Stomach (tissue), 8 donors: ENCODE measurements at regions not wholly inside any gene's neighbourhood (a gene's known extent, or its start where the extent isn't known, plus 50 kb on each side); places are given as distances from the start of the nearest gene placed in this dataset.

ENCODE experiments used
- DNase-seq, 2 donors: peaks; one replicate each; pipeline versions ENCODE4 v3.0.0 to v3.0.0-alpha.2; 2013 to 2019
- H3K27ac ChIP-seq, 5 donors: fragments of 200-600 bp in 4 of 5; sonication (generic) in 4 of 5; one replicate each; pipeline ENCODE4 v1.5.1; 2013 to 2019; ENCODE audit warnings: mild to moderate bottlenecking in 1 of 5, moderate library complexity in 1 of 5
- H3K27me3 ChIP-seq, 3 donors: fragments of 200-600 bp; sonication (generic); one replicate each; pipeline ENCODE4 v1.5.1; 2017 to 2019; ENCODE audit warnings: mixed run types in 1 of 3
- H3K36me3 ChIP-seq, 4 donors: fragments of 200-600 bp; sonication (generic); 1 replicate in 3 of 4; 2 replicates in 1 of 4; pipeline ENCODE4 v1.5.1; 2016 to 2019
- H3K4me1 ChIP-seq, 4 donors: fragments of 200-600 bp; sonication (generic); one replicate each; pipeline ENCODE4 v1.5.1; 2016 to 2019
- H3K4me3 ChIP-seq, 4 donors: fragments of 200-600 bp; sonication (generic) in 3 of 4; one replicate each; pipeline ENCODE4 v1.5.1; 2016 to 2019; ENCODE audit warnings: mild to moderate bottlenecking in 1 of 4
- H3K9me3 ChIP-seq, 4 donors: fragments of 200-600 bp; sonication (generic); one replicate each; pipeline ENCODE4 v1.5.1; 2016 to 2019
- EP300 ChIP-seq: sonication (generic); formaldehyde crosslinking; IDR thresholded peaks from one replicate; pipeline ENCODE4 v1.6.1; 2017; ENCODE audit warnings: antibody characterized with exemption
- POLR2A ChIP-seq, 4 donors: fragments of 450-650 bp; IDR thresholded peaks; one replicate each; pipeline ENCODE4 v1.6.1; 2016; ENCODE audit warnings: antibody characterized with exemption in 4 of 4, control low read depth in 2 of 4, mild to moderate bottlenecking in 1 of 4, moderate library complexity in 1 of 4
- POLR2AphosphoS5 ChIP-seq, 3 donors: sonication (generic); formaldehyde crosslinking; IDR thresholded peaks; one replicate each; pipeline ENCODE4 v1.6.1; 2016; ENCODE audit warnings: antibody characterized with exemption in 3 of 3
- WGBS, 5 donors: extraction: QIAGEN DNeasy Blood & Tissue Kit in 3 of 5; methylation state at CpG; one replicate each; pipeline versions ENCODE4 v1.1.5 to v1.1.7; 2013 to 2018; 5-methylcytosine and 5-hydroxymethylcytosine counted together
- intact Hi-C: fragments of 100-400 bp; cut with DNase I; formaldehyde crosslinking; loops from one replicate; pipeline ENCODE4 v1.15.1; 2023; ENCODE audit warnings: low total_unique reads
- TF ChIP-seq, protein P1 (sequence below), 7 experiments: fragments of 450-650 bp in 4 of 7; fragments of 200-600 bp in 3 of 7; sonication (generic) in 3 of 7; IDR thresholded peaks; one replicate each; pipeline ENCODE4 v1.5.1; 2016 to 2019; ENCODE audit warnings: antibody characterized with exemption in 7 of 7, control low read depth in 2 of 7, mild to moderate bottlenecking in 1 of 7
- donor health status: healthy with polysubstance abuse.
- donor health status: Bipolar disorder and iron deficiency.
- donor health status: healthy.

DNA sequence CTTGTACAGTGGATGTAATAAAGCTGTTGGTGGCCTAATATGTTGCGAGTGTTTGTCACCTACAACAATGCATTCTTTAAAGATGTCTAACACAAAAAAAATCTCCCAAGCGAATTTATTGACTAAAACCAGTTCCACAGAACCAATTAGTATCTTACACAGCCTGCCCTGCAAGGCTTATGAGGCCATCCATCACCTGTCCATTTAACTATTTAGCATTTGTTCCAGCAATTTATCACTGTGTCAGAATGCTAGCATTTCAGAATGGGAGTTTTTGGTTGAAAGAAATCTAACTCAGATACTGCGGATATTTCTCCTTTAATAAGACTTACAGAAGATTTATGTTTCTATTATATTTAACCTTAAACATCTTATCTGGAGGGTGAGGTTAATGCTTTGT, 831.1 kb upstream of the PRMT6 start:
- no peak for TF ChIP-seq POLR2A (IDR thresholded peaks at IDR 0.05)
- TF ChIP-seq, protein P1, sequence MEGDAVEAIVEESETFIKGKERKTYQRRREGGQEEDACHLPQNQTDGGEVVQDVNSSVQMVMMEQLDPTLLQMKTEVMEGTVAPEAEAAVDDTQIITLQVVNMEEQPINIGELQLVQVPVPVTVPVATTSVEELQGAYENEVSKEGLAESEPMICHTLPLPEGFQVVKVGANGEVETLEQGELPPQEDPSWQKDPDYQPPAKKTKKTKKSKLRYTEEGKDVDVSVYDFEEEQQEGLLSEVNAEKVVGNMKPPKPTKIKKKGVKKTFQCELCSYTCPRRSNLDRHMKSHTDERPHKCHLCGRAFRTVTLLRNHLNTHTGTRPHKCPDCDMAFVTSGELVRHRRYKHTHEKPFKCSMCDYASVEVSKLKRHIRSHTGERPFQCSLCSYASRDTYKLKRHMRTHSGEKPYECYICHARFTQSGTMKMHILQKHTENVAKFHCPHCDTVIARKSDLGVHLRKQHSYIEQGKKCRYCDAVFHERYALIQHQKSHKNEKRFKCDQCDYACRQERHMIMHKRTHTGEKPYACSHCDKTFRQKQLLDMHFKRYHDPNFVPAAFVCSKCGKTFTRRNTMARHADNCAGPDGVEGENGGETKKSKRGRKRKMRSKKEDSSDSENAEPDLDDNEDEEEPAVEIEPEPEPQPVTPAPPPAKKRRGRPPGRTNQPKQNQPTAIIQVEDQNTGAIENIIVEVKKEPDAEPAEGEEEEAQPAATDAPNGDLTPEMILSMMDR (IDR thresholded peaks at IDR 0.05) = no peak
- no peak for TF ChIP-seq POLR2AphosphoS5 (IDR thresholded peaks at IDR 0.05)
- TF ChIP-seq EP300 = no peak
- WGBS, 5 donors = 51 to 64% (median 52%) methylated on average over 3 of the region's 3 CpGs
- H3K4me3 ChIP-seq = no peak overlapping the region
- H3K9me3 ChIP-seq = peaks cover 0 to 11% (median 0%) of the 10 kb centered on the region in 4 donors
- no peak overlapping the region for H3K27ac ChIP-seq
- intact Hi-C loops = no loop called here
- DNase-seq = no peak
- H3K36me3 ChIP-seq = no peaks in the 10 kb centered on the region
- H3K4me1 ChIP-seq = no peaks in the 10 kb centered on the region
- H3K27me3 ChIP-seq = no peaks in the 10 kb centered on the region

DNA sequence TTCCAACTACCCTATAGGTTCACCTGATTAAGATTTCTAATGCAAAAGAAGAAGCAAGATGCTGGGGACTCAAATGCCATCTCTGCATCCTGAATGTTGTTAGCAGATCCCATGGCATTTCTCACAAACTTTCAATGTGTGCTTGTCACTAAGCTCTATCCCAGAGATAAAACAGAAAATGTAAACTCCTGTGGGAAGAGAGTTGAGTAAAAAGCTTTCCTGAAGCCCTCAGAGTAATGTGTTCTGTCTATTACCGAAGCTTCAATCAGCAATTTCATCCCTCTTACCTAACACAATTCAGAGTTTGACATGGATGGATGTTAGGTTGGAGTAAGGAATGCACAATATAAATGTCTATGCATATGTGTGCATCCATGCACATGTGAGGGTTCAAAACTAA, 829.9 kb upstream of the PRMT6 start:
- Histone ChIP-seq H3K27ac (no peak overlapping the region), H3K9me3 (peaks cover 0 to 11% (median 0%) of the 10 kb centered on the region in 4 donors), H3K36me3 (no peaks in the 10 kb centered on the region), H3K4me3 (no peak overlapping the region), H3K27me3 (no peaks in the 10 kb centered on the region), H3K4me1 (no peaks in the 10 kb centered on the region)
- intact Hi-C loops = no loop called here
- DNase-seq = no peak
- TF ChIP-seq EP300 (no peak), POLR2A (IDR thresholded peaks at IDR 0.05) (no peak), POLR2AphosphoS5 (IDR thresholded peaks at IDR 0.05) (no peak)
- TF ChIP-seq, protein P1 (IDR thresholded peaks at IDR 0.05) = no peak
- WGBS, 5 donors = 26 to 56% (median 36%) methylated on average over 1 of the region's 1 CpG

DNA sequence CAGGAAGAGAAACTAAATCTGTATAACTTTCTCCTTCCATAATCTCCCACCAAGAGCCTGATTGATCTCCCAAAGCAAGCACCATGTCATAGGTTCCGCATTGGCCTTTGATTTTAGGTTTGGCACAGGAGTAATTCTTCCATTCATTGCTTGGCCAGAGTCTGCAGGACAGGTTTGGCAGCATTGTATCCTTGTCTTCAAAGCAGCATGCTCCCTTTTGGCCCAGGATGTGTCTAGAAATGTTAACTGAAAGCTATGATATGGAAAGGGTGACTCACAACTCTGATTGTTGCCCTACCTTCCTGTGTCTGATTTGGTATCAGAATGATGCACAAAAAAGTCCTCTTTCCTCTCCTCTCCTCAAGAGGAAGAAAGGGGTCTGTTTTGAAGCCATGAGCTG, 824.3 kb upstream of the PRMT6 start:
- no peak for TF ChIP-seq POLR2AphosphoS5 (IDR thresholded peaks at IDR 0.05)
- TF ChIP-seq, protein P1 (IDR thresholded peaks at IDR 0.05) = no peak
- TF ChIP-seq POLR2A (IDR thresholded peaks at IDR 0.05) = no peak
- no peak for TF ChIP-seq EP300
- no peak overlapping the region for H3K4me3 ChIP-seq
- H3K27ac ChIP-seq = no peak overlapping the region
- DNase-seq = no peak
- H3K9me3 ChIP-seq = peaks cover 0 to 6% (median 0%) of the 10 kb centered on the region in 4 donors
- no peaks in the 10 kb centered on the region for H3K27me3 ChIP-seq
- 74 to 92% (median 80%) methylated on average over 1 of the region's 1 CpG for WGBS, 5 donors
- H3K4me1 ChIP-seq = no peaks in the 10 kb centered on the region
- intact Hi-C loops = no loop called here
- no peaks in the 10 kb centered on the region for H3K36me3 ChIP-seq

DNA sequence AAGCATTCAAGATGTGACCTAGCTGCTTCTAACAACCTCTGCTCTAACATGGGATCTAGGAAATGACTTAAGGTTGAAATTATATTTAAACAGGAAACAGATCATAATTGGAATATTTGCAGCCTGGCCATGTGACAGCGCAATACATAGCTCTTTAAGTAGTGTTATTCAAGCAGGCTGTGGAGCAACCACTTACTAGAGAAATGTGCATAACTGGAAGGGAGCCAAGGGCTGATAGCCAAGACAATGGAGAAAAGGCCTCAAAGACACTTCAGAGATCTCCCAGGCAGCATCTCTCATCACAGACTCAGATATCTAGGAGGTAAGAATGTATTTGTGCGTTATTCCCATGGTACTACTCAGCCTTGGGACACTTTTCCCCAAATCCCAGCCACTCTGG, 823.0 kb upstream of the PRMT6 start:
- Histone ChIP-seq H3K27ac (no peak overlapping the region), H3K4me1 (no peaks in the 10 kb centered on the region), H3K9me3 (peaks cover 0 to 6% (median 0%) of the 10 kb centered on the region in 4 donors), H3K27me3 (no peaks in the 10 kb centered on the region), H3K4me3 (no peak overlapping the region), H3K36me3 (no peaks in the 10 kb centered on the region)
- 69 to 86% (median 79%) methylated on average over 2 of the region's 2 CpGs for WGBS, 5 donors
- intact Hi-C loops = no loop called here
- TF ChIP-seq POLR2A (IDR thresholded peaks at IDR 0.05) = no peak
- TF ChIP-seq POLR2AphosphoS5 (IDR thresholded peaks at IDR 0.05) = no peak
- no peak for TF ChIP-seq EP300
- TF ChIP-seq, protein P1 (IDR thresholded peaks at IDR 0.05) = no peak
- DNase-seq = no peak
